IMR-90 (cell line): ENCODE measurements at regions not wholly inside any gene's neighbourhood (a gene's known extent, or its start where the extent isn't known, plus 50 kb on each side); places are given as distances from the start of the nearest gene placed in this dataset.

Experiments used
- ATAC-seq: fragments of 200-7000 bp; cut with Tn5 transposase; 2 replicates; pipeline ENCODE4 v1.9.1; 2020; ENCODE audit warnings: low read depth, mild to moderate bottlenecking, moderate library complexity
- BruUV-seq: library from RNA; stranded (reverse); fragments of 400-500 nt; replicated peaks from 2 replicates; lab custom pipeline; 2021; lab: Mats Ljungman, UMichigan
- CTCF ChIA-PET: fragments of 300-600 bp; formaldehyde crosslinking; extraction: SDS; loops from one replicate; lab custom pipeline; 2021; ENCODE audit warnings: antibody characterized with exemption; lab: Yijun Ruan, JAX
- POLR2A ChIA-PET: fragments of 300-600 bp; sonication (Branson Sonifier 250); formaldehyde crosslinking; loops from one replicate; lab custom pipeline; 2022; ENCODE audit warnings: antibody characterized with exemption; ENCODE audit not compliant: unreplicated experiment; lab: Charles Lee
- DNase-seq: peaks from one replicate; pipeline ENCODE4 v3.0.0; 2013
- H2AFZ ChIP-seq: replicated peaks from 2 replicates; pipeline ENCODE3; 2013; ENCODE audit warnings: low read length, mild to moderate bottlenecking; ENCODE audit not compliant: poor library complexity
- H2AK5ac ChIP-seq: 2 replicates; pipeline ENCODE4 v1.6.1; 2013; ENCODE audit warnings: low read depth, low read length, inconsistent platforms
- H2AK9ac ChIP-seq: replicated peaks from 2 replicates; pipeline ENCODE3; 2013; ENCODE audit warnings: mild to moderate bottlenecking, low read depth, low read length, moderate library complexity; ENCODE audit not compliant: poor library complexity
- H2BK120ac ChIP-seq: 2 replicates; pipeline ENCODE4 v1.6.1; 2013; ENCODE audit warnings: low read depth, low read length, inconsistent platforms
- H2BK15ac ChIP-seq: 3 replicates; pipeline ENCODE4 v1.6.1; 2013; ENCODE audit warnings: low read depth, low read length, inconsistent platforms
- H2BK20ac ChIP-seq: 2 replicates; pipeline ENCODE4 v1.6.1; 2013; ENCODE audit warnings: low read depth, mild to moderate bottlenecking, inconsistent platforms, low read length, moderate library complexity
- H2BK5ac ChIP-seq: 2 replicates; pipeline ENCODE4 v1.6.1; 2013; ENCODE audit warnings: mild to moderate bottlenecking, low read depth, low read length, inconsistent platforms; ENCODE audit not compliant: poor library complexity, severe bottlenecking
- H3K14ac ChIP-seq: replicated peaks from 2 replicates; pipeline ENCODE4 v1.6.1; 2013; ENCODE audit warnings: low read depth, low read length, inconsistent platforms
- H3K18ac ChIP-seq: 2 replicates; pipeline ENCODE4 v1.6.1; 2013; ENCODE audit warnings: low read depth, low read length, control low read depth
- H3K23ac ChIP-seq: 2 replicates; pipeline ENCODE4 v1.6.1; 2013; ENCODE audit warnings: low read depth, low read length, inconsistent platforms
- H3K27ac ChIP-seq: 2 replicates; pipeline ENCODE4 v1.5.1; 2013; ENCODE audit warnings: mild to moderate bottlenecking, control low read depth, low read length; ENCODE audit not compliant: insufficient read depth
- H3K27me3 ChIP-seq: 2 replicates; pipeline ENCODE4 v1.6.1; 2013; ENCODE audit warnings: low read length; ENCODE audit not compliant: control insufficient read depth, insufficient read depth
- H3K36me3 ChIP-seq: 2 replicates; pipeline ENCODE4 v1.6.1; 2013; ENCODE audit warnings: low read length, mixed read lengths; ENCODE audit not compliant: control insufficient read depth, insufficient read depth
- H3K4ac ChIP-seq: 2 replicates; pipeline ENCODE4 v1.6.1; 2013; ENCODE audit warnings: low read depth, low read length, inconsistent platforms
- H3K4me1 ChIP-seq: 2 replicates; pipeline ENCODE4 v1.6.1; 2013; ENCODE audit warnings: low read length, mixed read lengths; ENCODE audit not compliant: control insufficient read depth, insufficient read depth
- H3K4me2 ChIP-seq: 2 replicates; pipeline ENCODE4 v1.6.1; 2013; ENCODE audit warnings: low read depth, mild to moderate bottlenecking, control low read depth, low read length, moderate library complexity
- H3K4me3 ChIP-seq: 2 replicates; pipeline ENCODE4 v1.5.1; 2013; ENCODE audit warnings: low read depth, mild to moderate bottlenecking, control low read depth, low read length, moderate library complexity; ENCODE audit not compliant: insufficient read depth
- H3K56ac ChIP-seq: 2 replicates; pipeline ENCODE4 v1.6.1; 2013; ENCODE audit warnings: low read length, inconsistent platforms; ENCODE audit not compliant: insufficient read depth; ENCODE audit errors: extremely low read depth
- H3K79me1 ChIP-seq, 2 experiments: 2 replicates each; pipeline ENCODE4 v1.6.1; 2013; ENCODE audit warnings: low read length in 2 of 2, inconsistent platforms in 1 of 2, low read depth in 1 of 2
- H3K9ac ChIP-seq: 2 replicates; pipeline ENCODE4 v1.6.1; 2013; ENCODE audit warnings: low read depth, low read length, control low read depth
- H3K9me1 ChIP-seq: 2 replicates; pipeline ENCODE4 v1.6.1; 2013; ENCODE audit warnings: low read length, inconsistent platforms; ENCODE audit not compliant: insufficient read depth
- H3K9me3 ChIP-seq: 2 replicates; pipeline ENCODE4 v1.6.1; 2013; ENCODE audit warnings: low read length; ENCODE audit not compliant: control insufficient read depth, insufficient read depth
- H4K20me1 ChIP-seq: 2 replicates; pipeline ENCODE4 v1.6.1; 2013; ENCODE audit warnings: low read length, inconsistent platforms; ENCODE audit not compliant: insufficient read depth
- H4K5ac ChIP-seq: 2 replicates; pipeline ENCODE4 v1.6.1; 2013; ENCODE audit warnings: mild to moderate bottlenecking, low read depth, low read length, control low read depth
- H4K8ac ChIP-seq, 2 experiments: 2 replicates each; pipeline ENCODE4 v1.6.1; 2013; ENCODE audit warnings: low read depth in 2 of 2, low read length in 2 of 2, control low read depth in 1 of 2, inconsistent platforms in 1 of 2
- H4K91ac ChIP-seq: 2 replicates; pipeline ENCODE4 v1.6.1; 2013; ENCODE audit warnings: low read depth, low read length, inconsistent platforms; ENCODE audit not compliant: insufficient read depth
- CEBPB ChIP-seq: IDR thresholded peaks from 2 replicates; pipeline ENCODE4 v1.6.1; 2012; ENCODE audit warnings: low read depth, low read length, improper control_type of control experiment
- WGBS, 2 experiments: methylation state at CpG; one replicate each; pipeline versions ENCODE4 v1.1.5 to v1.1.7; 2013; ENCODE audit warnings: missing lambda C conversion rate in 2 of 2; ENCODE audit not compliant: insufficient read length in 1 of 2; ENCODE audit errors: extremely low coverage in 2 of 2; 5-methylcytosine and 5-hydroxymethylcytosine counted together
- dilution Hi-C: fragments of 300-500 bp; cut with HindIII; formaldehyde crosslinking; loops from one replicate; pipeline ENCODE4 v1.14.3; 2018; ENCODE audit warnings: low sequenced_read_pairs; ENCODE audit not compliant: unreplicated experiment
- in situ Hi-C: fragments of 300-500 bp; cut with MboI; formaldehyde crosslinking; loops from 3 replicates; pipeline ENCODE4 v1.14.3; 2019; ENCODE audit warnings: low sequenced_read_pairs, inconsistent platforms, mixed read lengths
- intact Hi-C: fragments of 100-400 bp; cut with micrococcal nuclease; formaldehyde crosslinking; loops from 2 replicates; pipeline ENCODE4 v1.10.0; 2022

DNA sequence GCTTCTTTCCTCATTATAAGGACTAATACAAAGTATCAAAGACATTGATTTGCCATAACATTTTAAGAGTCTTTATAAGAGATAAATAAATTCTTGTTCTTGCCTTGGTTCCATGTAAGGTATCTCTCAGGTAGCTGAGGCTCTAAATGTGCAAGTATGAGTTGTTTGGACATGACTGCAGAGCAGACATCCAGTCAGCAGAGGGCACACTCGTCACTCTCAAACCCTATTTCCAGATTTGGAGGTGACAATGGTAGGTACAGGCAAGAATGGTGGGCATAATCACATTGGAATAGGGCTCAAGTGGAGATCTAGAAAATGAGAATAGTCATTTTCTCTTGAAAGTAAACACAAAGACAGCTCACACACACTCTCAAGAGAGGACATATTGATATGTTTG, 133.3 kb upstream of the ZIC3 start:
- no peak overlapping the region for H2AK9ac ChIP-seq
- no peaks in the 10 kb centered on the region for H3K36me3 ChIP-seq
- no peak overlapping the region for H3K23ac ChIP-seq
- no peak overlapping the region for H2AFZ ChIP-seq
- no peak overlapping the region for H3K4ac ChIP-seq
- H3K9ac ChIP-seq: no peak overlapping the region
- no peak overlapping the region for H2AK5ac ChIP-seq
- no peak overlapping the region for H3K18ac ChIP-seq
- no peak overlapping the region for H3K27ac ChIP-seq
- no CpG with 5 or more reads among the region's 1 CpG for WGBS, 2 experiments
- no peak overlapping the region for H2BK5ac ChIP-seq
- no peak overlapping the region for H2BK15ac ChIP-seq
- no peak overlapping the region for H3K4me3 ChIP-seq
- H3K4me1 ChIP-seq: no peaks in the 10 kb centered on the region
- no peak for DNase-seq
- H4K91ac ChIP-seq: no peak overlapping the region
- no peak overlapping the region for H2BK20ac ChIP-seq
- no peaks in the 10 kb centered on the region for H3K9me1 ChIP-seq
- no peak for ATAC-seq
- in situ Hi-C loops: no loop called here
- no peak overlapping the region for H3K14ac ChIP-seq
- no peak overlapping the region for H2BK120ac ChIP-seq
- ChIA-PET POLR2A (no interaction called here), CTCF (no interaction called here)
- dilution Hi-C loops: no loop called here
- TF ChIP-seq CEBPB: no peak
- H4K5ac ChIP-seq: no peak overlapping the region
- peaks cover 11% of the 10 kb centered on the region for H3K27me3 ChIP-seq
- no peak overlapping the region for H3K4me2 ChIP-seq
- H3K79me1 ChIP-seq: no peaks in the 10 kb centered on the region
- H4K8ac ChIP-seq: no peak overlapping the region
- no peak overlapping the region for H3K56ac ChIP-seq
- intact Hi-C loops: no loop called here
- BruUV-seq: no TSS peak
- H4K20me1 ChIP-seq: no peaks in the 10 kb centered on the region
- peaks cover 6% of the 10 kb centered on the region; the same call in 1 of the 2 replicates for H3K9me3 ChIP-seq
